GM13976 (cell line): ENCODE measurements at regions not wholly inside any gene's neighbourhood (a gene's known extent, or its start where the extent isn't known, plus 50 kb on each side); places are given as distances from the start of the nearest gene placed in this dataset.

Experiments used
- DNase-seq: peaks from one replicate; pipeline ENCODE4 v3.0.0; 2012; ENCODE audit warnings: low spot score
- in situ Hi-C: fragments of 300-500 bp; cut with MboI; formaldehyde crosslinking; loops from one replicate; pipeline ENCODE4 v1.12.0; 2022; ENCODE audit warnings: low sequenced_read_pairs, mixed read lengths, inconsistent platforms; ENCODE audit not compliant: unreplicated experiment
- TF ChIP-seq, protein P1 (sequence below): IDR thresholded peaks from 2 replicates; pipeline ENCODE4 v1.5.1; 2012; ENCODE audit warnings: borderline replicate concordance, mild to moderate bottlenecking; ENCODE audit not compliant: insufficient read depth; ENCODE audit errors: extremely low read depth, missing control alignments, control extremely low read depth

DNA sequence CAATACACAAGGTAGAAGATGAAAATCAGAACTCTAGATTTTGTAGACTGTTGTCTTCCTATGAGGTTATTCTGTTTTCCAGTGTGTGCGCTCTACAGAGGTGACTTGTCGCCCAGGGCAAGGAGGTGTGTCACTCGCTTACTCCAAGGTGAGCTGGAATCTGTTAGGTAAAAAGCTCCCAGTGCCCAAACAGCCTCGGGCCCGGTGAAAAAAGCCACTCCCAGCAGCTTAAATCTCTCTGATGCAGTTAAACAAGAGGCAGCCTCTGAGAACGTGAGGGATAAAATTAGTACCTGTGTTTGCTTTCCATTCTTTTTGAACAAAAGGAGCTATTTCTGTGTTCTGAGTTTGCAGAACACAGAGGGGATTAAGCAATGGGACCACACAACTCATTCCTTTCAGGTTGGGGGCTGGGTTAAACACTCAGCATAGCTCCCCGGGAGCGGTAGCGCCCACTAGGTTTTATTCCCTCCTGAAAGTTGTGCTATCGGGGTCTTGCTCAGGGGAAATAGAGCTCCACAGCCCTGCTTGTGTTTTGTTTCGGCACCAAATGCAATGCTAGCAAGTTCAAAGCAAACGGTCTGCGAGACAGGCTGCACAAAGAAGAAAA is 181.2 kb downstream of the FOXA2 start:
- TF ChIP-seq, protein P1, sequence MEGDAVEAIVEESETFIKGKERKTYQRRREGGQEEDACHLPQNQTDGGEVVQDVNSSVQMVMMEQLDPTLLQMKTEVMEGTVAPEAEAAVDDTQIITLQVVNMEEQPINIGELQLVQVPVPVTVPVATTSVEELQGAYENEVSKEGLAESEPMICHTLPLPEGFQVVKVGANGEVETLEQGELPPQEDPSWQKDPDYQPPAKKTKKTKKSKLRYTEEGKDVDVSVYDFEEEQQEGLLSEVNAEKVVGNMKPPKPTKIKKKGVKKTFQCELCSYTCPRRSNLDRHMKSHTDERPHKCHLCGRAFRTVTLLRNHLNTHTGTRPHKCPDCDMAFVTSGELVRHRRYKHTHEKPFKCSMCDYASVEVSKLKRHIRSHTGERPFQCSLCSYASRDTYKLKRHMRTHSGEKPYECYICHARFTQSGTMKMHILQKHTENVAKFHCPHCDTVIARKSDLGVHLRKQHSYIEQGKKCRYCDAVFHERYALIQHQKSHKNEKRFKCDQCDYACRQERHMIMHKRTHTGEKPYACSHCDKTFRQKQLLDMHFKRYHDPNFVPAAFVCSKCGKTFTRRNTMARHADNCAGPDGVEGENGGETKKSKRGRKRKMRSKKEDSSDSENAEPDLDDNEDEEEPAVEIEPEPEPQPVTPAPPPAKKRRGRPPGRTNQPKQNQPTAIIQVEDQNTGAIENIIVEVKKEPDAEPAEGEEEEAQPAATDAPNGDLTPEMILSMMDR, result no peak
- in situ Hi-C loops, result no loop called here
- DNase-seq, result no peak

DNA sequence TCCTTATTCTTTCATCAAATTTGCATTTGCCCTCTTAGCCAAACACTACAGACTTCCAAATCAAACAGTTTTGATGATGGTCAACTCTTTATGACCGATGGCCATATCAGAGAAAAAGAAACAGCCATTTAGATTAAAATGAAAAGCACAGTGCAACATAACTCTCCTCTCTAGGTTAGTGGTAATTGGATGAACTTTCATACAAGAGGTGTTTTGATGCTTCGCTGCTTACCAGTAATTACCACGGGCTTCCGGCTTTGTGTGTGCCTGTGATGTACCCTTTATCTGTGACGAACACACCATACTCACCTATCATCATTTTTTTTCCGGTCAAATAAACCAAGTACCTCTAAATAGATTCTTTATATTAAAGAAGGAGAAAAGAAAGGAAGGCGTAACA is 181.8 kb downstream of the FOXA2 start:
- DNase-seq, result no peak
- TF ChIP-seq, protein P1, result no peak
- in situ Hi-C loops, result no loop called here

DNA sequence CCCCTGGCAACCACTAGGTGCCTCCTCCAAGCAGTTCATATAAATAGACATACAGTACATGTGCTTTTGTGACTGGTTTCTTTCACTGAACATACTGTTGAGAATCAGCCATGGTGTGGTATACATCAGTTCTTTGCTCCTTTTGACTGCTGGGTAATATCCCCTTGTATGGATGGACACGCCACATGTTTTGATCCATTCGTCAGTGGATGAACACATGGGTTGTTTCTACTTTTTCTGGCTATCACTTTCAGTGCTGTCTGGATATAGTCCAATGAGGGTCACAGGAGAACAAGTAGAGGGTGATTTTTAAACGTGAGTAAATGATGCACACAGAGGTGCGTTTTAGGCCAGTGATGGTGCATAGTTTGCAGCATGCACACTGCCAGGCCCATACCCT is 183.9 kb downstream of the FOXA2 start:
- no peak for DNase-seq
- TF ChIP-seq, protein P1, result no peak
- in situ Hi-C loops, result no loop called here

DNA sequence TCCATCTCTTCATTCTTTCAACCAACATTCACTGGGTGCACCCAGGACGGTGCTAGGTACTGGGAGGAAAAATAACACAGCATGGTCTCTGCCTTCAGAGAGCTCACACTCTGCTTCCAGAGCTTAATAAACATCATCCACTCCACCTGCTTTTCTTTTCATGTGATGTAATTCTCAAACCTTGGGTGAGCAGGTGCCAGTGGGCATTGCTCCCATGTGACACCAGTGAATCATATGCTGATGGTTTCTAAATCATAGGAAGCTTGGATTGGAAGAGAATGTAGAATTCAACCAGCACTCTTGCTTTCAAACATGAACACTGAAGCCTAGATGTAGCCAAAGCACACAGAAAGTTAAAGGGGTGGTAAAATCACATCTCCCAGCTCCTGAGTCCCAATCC is 189.8 kb downstream of the FOXA2 start:
- in situ Hi-C loops, result no loop called here
- TF ChIP-seq, protein P1, result no peak
- DNase-seq, result no peak

DNA sequence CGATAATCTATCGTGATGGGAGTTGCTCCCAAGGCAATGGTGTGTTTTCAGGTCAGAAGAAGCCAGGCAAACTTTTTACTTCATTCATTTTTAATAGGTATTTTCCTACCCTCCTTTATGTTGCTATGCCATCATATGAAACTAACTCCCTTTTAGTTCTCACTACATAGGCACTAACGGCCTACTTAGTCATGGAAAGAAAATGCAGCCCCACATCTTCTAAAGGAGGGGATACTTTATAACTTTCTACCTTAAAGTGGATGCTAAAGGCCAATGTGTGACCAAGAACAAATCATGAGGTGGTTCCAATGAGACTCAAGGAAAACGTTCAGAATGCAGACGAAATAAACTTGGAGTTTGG is 193.8 kb downstream of the FOXA2 start:
- TF ChIP-seq, protein P1, result no peak
- in situ Hi-C loops, result no loop called here
- no peak for DNase-seq

DNA sequence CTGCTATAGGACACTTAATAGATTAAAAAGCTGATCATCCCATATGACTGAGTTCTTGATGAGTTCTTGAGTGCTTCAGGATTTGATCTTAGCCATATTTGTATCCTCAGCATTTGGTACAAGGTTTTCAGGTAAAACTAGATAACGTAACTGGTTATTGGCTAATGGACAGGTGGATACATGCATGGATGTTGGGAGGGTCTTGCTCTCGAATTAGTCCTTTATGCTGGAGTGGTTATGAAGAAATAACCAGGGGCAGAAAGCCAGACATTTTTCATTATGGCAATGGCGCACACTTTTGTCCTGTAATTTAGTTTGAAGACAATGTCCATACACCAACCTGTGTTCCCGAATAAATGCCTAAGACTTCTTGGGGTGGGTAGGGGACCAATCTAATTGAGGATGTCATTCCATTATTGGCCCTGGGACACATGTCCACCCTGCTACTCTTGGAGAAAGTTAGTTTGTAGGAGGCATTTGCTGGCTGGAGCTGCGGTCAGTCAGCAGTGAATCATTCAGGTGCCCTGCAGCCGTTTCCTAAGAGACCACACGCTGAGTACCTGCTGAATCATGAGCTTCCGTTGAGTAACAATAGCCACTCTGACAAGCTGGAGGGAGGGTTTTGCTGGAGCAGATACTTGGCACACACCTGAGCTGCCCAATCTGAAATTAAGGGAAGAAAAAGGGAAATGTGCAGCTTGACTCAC is 194.4 kb downstream of the FOXA2 start:
- TF ChIP-seq, protein P1, result no peak
- DNase-seq, result no peak
- in situ Hi-C loops, result no loop called here
